HCT116 (cell line): ENCODE measurements at regions not wholly inside any gene's neighbourhood (a gene's known extent, or its start where the extent isn't known, plus 50 kb on each side); places are given as distances from the start of the nearest gene placed in this dataset.

Experiments
- ATAC-seq: fragments of 200-7000 bp; cut with Tn5 transposase; 2 replicates; pipeline ENCODE4 v1.9.1; 2020; ENCODE audit warnings: mild to moderate bottlenecking, moderate library complexity
- BruUV-seq: library from RNA; stranded (reverse); fragments of 400-500 nt; replicated peaks from 2 replicates; lab custom pipeline; 2021; lab: Mats Ljungman, UMichigan
- CTCF ChIA-PET: fragments of 300-600 bp; sonication (Branson Sonifier 250); formaldehyde crosslinking; loops from one replicate; lab custom pipeline; 2021; ENCODE audit warnings: antibody characterized with exemption; lab: Charles Lee
- POLR2A ChIA-PET: fragments of 300-600, 350-600 bp; sonication (Branson Sonifier 250); formaldehyde crosslinking; loops from one replicate; lab custom pipeline; 2021; ENCODE audit warnings: antibody characterized with exemption; lab: Charles Lee
- RAD21 ChIA-PET, 2 experiments: fragments of 300-600 bp; sonication (Branson Sonifier 250); formaldehyde crosslinking; loops; one replicate each; lab custom pipeline; 2023; ENCODE audit warnings: low total read pairs in 2 of 2; ENCODE audit not compliant: uncharacterized antibody in 2 of 2, unreplicated experiment in 2 of 2, low non-redundant PET in 1 of 2; lab: Charles Lee
- DNase-seq: peaks from one replicate; pipeline ENCODE4 v3.0.0-alpha.2; 2010; ENCODE audit warnings: low read depth, low spot score
- H2AFZ ChIP-seq: fragments of 200-600 bp; shearing (Covaris generic), sonication (generic); 2 replicates; pipeline ENCODE4 v1.6.1; 2017; ENCODE audit warnings: low read depth, mixed run types, mixed read lengths, antibody characterized with exemption, low read length; ENCODE audit not compliant: poor library complexity, severe bottlenecking
- H3K27ac ChIP-seq: 2 replicates; pipeline ENCODE4 v1.5.1; 2012; ENCODE audit warnings: low read depth, low read length
- H3K27me3 ChIP-seq: fragments of 200-600 bp; sonication (generic); 2 replicates; pipeline ENCODE4 v1.6.1; 2016; ENCODE audit warnings: mixed run types, low read length, mixed read lengths; ENCODE audit not compliant: insufficient read depth
- H3K36me3 ChIP-seq, 2 experiments: fragments of 200-500 bp in 1 of 2; fragments of 200-600 bp in 1 of 2; sonication (Bioruptor generic) in 1 of 2; sonication (generic) in 1 of 2; 2 replicates each; pipeline versions ENCODE4 v1.5.1 to v1.6.1; 2014 to 2016; ENCODE audit warnings: low read length in 2 of 2, inconsistent platforms in 1 of 2, mixed read lengths in 1 of 2, mixed run types in 1 of 2; ENCODE audit not compliant: insufficient read depth in 2 of 2, control insufficient read depth in 1 of 2
- H3K4me1 ChIP-seq, 2 experiments: fragments of 200-600 bp in 1 of 2; sonication (generic) in 1 of 2; 2 replicates each; pipeline versions ENCODE4 v1.5.1 to v1.6.1; 2012 to 2017; ENCODE audit warnings: low read length in 2 of 2, inconsistent platforms in 1 of 2, mild to moderate bottlenecking in 1 of 2, mixed read lengths in 1 of 2, mixed run types in 1 of 2, moderate library complexity in 1 of 2; ENCODE audit not compliant: insufficient read depth in 2 of 2, control insufficient read depth in 1 of 2
- H3K4me2 ChIP-seq: fragments of 200-600 bp; sonication (generic); 2 replicates; pipeline ENCODE4 v1.6.1; 2017; ENCODE audit warnings: mixed run types, low read length, mixed read lengths
- H3K4me3 ChIP-seq, 2 experiments: fragments of 200-600 bp in 1 of 2; sonication (generic) in 1 of 2; replicated peaks in 1 of 2; 2 replicates each; pipeline ENCODE4 v1.5.1; 2011 to 2016; ENCODE audit warnings: low read length in 2 of 2, control low read depth in 1 of 2, low read depth in 1 of 2, mild to moderate bottlenecking in 1 of 2, mixed read lengths in 1 of 2, mixed run types in 1 of 2
- H3K79me2 ChIP-seq: fragments of 200-600 bp; sonication (generic); 2 replicates; pipeline ENCODE4 v1.6.1; 2017; ENCODE audit warnings: mild to moderate bottlenecking, mixed run types, low read length, moderate library complexity, mixed read lengths; ENCODE audit not compliant: insufficient read depth
- H3K9ac ChIP-seq: fragments of 200-600 bp; sonication (generic); 2 replicates; pipeline ENCODE4 v1.6.1; 2016; ENCODE audit warnings: low read length, mixed read lengths
- H3K9me2 ChIP-seq: fragments of 200-600 bp; sonication (generic), shearing (Covaris generic); 2 replicates; pipeline ENCODE4 v1.6.1; 2017; ENCODE audit warnings: mixed run types, mild to moderate bottlenecking, moderate library complexity; ENCODE audit not compliant: insufficient read depth
- H3K9me3 ChIP-seq, 2 experiments: fragments of 200-500 bp in 1 of 2; fragments of 200-600 bp in 1 of 2; sonication (Bioruptor generic) in 1 of 2; sonication (generic) in 1 of 2; 2 replicates each; pipeline ENCODE4 v1.6.1; 2014 to 2017; ENCODE audit warnings: low read length in 2 of 2, mixed read lengths in 2 of 2, inconsistent platforms in 1 of 2, low read depth in 1 of 2, mild to moderate bottlenecking in 1 of 2, mixed run types in 1 of 2, moderate library complexity in 1 of 2; ENCODE audit not compliant: control insufficient read depth in 1 of 2, insufficient read depth in 1 of 2
- H4K20me1 ChIP-seq: fragments of 200-600 bp; sonication (generic), shearing (Covaris generic); 2 replicates; pipeline ENCODE4 v1.6.1; 2017; ENCODE audit warnings: mixed run types, mild to moderate bottlenecking, moderate library complexity; ENCODE audit not compliant: insufficient read depth
- ATF3 ChIP-seq: IDR thresholded peaks from 2 replicates; pipeline ENCODE4 v1.6.1; 2012
- JUND ChIP-seq: IDR thresholded peaks from 2 replicates; pipeline ENCODE4 v1.6.1; 2012
- MAX ChIP-seq: IDR thresholded peaks from 2 replicates; pipeline ENCODE4 v1.6.1; 2012
- REST ChIP-seq: IDR thresholded peaks from 2 replicates; pipeline ENCODE4 v1.6.1; 2012; ENCODE audit warnings: low read depth
- SP1 ChIP-seq: IDR thresholded peaks from 2 replicates; pipeline ENCODE4 v1.6.1; 2012; ENCODE audit warnings: low read depth
- ZBTB33 ChIP-seq: IDR thresholded peaks from 2 replicates; pipeline ENCODE4 v1.6.1; 2011; ENCODE audit warnings: mild to moderate bottlenecking, low read length, moderate library complexity; ENCODE audit not compliant: insufficient replicate concordance; ENCODE audit errors: extremely low read depth
- ZFX ChIP-seq: fragments of 450-650 bp; IDR thresholded peaks from 2 replicates; pipeline ENCODE4 v1.6.1; 2017
- intact Hi-C: fragments of 100-400 bp; cut with micrococcal nuclease; formaldehyde crosslinking; loops from 2 replicates; pipeline ENCODE4 v1.10.0; 2022

GRCh38 chr5:103466495-103466894, 96.1 kb downstream of the NUDT12 start:
- Histone ChIP-seq H3K9ac (no peak overlapping the region), H3K9me2 (no peaks in the 10 kb centered on the region), H3K27me3 (no peaks in the 10 kb centered on the region), H4K20me1 (no peaks in the 10 kb centered on the region), H3K79me2 (no peaks in the 10 kb centered on the region), H3K4me3 (no peak overlapping the region), H3K27ac (no peak overlapping the region), H2AFZ (peak overlapping the region; percentile 33), H3K36me3 (no peaks in the 10 kb centered on the region), H3K9me3 (no peaks in the 10 kb centered on the region), H3K4me1 (peaks cover 0 to under 1% of the 10 kb centered on the region in 2 experiments; a peak in 2 of 4 replicates), H3K4me2 (no peak overlapping the region)
- ATAC-seq (no peak), DNase-seq (no peak)
- no TSS peak for BruUV-seq
- TF ChIP-seq JUND (no peak), ZFX (no peak), ZBTB33 (no peak), MAX (no peak), ATF3 (no peak), SP1 (no peak), REST (no peak)
- intact Hi-C loops = no loop called here
- ChIA-PET CTCF (interaction anchor here (0.9 kb wide), 1 partner anchor 9 kb away, joined by 3 read pairs; no protein-coding TSS in a partner anchor), RAD21 (no interaction called here), POLR2A (interaction anchor here (1.0 kb wide), 1 partner anchor 9 kb away, joined by 3 read pairs; no protein-coding TSS in a partner anchor)
